H1 (cell line): ENCODE measurements at regions not wholly inside any gene's neighbourhood (a gene's known extent, or its start where the extent isn't known, plus 50 kb on each side); places are given as distances from the start of the nearest gene placed in this dataset.

Source experiments
- CTCF ChIA-PET: fragments of 300-600 bp; sonication (Branson Sonifier 250); formaldehyde crosslinking; loops from one replicate; lab custom pipeline; 2021; ENCODE audit not compliant: partially characterized antibody; lab: Charles Lee
- POLR2A ChIA-PET: fragments of 300-600 bp; sonication (Branson Sonifier 250); formaldehyde crosslinking; loops from one replicate; lab custom pipeline; 2021; ENCODE audit warnings: inconsistent platforms; ENCODE audit not compliant: partially characterized antibody; lab: Charles Lee
- DNase-seq, 2 experiments: peaks; one replicate each; pipeline versions ENCODE4 v3.0.0 to v3.0.0-alpha.2; 2010 to 2022; ENCODE audit warnings: low spot score in 2 of 2, low read depth in 1 of 2, mixed read lengths in 1 of 2
- FAIRE-seq: peaks from 2 replicates; lab custom pipeline; 2011; peaks lifted over from hg19 to GRCh38; lab: Jason Lieb, UNC
- H2AFZ ChIP-seq: 2 replicates; pipeline ENCODE4 v1.8.1; 2012; ENCODE audit warnings: low read length, inconsistent platforms
- H2AK5ac ChIP-seq: 2 replicates; pipeline ENCODE4 v1.6.1; 2013; ENCODE audit warnings: low read depth, low read length
- H2BK120ac ChIP-seq: replicated peaks from 2 replicates; pipeline ENCODE3; 2013; ENCODE audit warnings: low read depth, low read length, inconsistent platforms
- H2BK12ac ChIP-seq: 2 replicates; pipeline ENCODE4 v1.6.1; 2013; ENCODE audit warnings: low read depth, low read length
- H2BK15ac ChIP-seq: 2 replicates; pipeline ENCODE4 v1.6.1; 2013; ENCODE audit warnings: low read length
- H2BK20ac ChIP-seq: 2 replicates; pipeline ENCODE4 v1.6.1; 2013; ENCODE audit warnings: low read length
- H2BK5ac ChIP-seq: 2 replicates; pipeline ENCODE4 v1.6.1; 2013; ENCODE audit warnings: low read depth, low read length
- H3K14ac ChIP-seq: 2 replicates; pipeline ENCODE4 v1.6.1; 2013; ENCODE audit warnings: inconsistent platforms; ENCODE audit not compliant: insufficient read length
- H3K18ac ChIP-seq: 2 replicates; pipeline ENCODE4 v1.6.1; 2013; ENCODE audit warnings: low read length; ENCODE audit errors: extremely low read depth
- H3K23ac ChIP-seq: 2 replicates; pipeline ENCODE4 v1.6.1; 2013; ENCODE audit warnings: inconsistent platforms; ENCODE audit not compliant: insufficient read length
- H3K23me2 ChIP-seq: 2 replicates; pipeline ENCODE4 v1.6.1; 2013; ENCODE audit warnings: low read depth, low read length
- H3K27ac ChIP-seq: 2 replicates; pipeline ENCODE4 v1.6.1; 2011; ENCODE audit warnings: low read depth, low read length, inconsistent platforms
- H3K27me3 ChIP-seq, 4 experiments: replicated peaks in 1 of 4; 1 replicate in 1 of 4; 2 replicates in 3 of 4; pipeline versions ENCODE4 v1.6.1 to v1.8.1; 2011 to 2013; ENCODE audit warnings: low read length in 3 of 4, mild to moderate bottlenecking in 3 of 4, inconsistent platforms in 2 of 4, mixed read lengths in 2 of 4, moderate library complexity in 1 of 4; ENCODE audit not compliant: control insufficient read depth in 3 of 4, insufficient read depth in 3 of 4; ENCODE audit errors: extremely low read depth in 1 of 4
- H3K36me3 ChIP-seq, 4 experiments: 2 replicates each; pipeline versions ENCODE4 v1.6.1 to v1.8.1; 2011 to 2013; ENCODE audit warnings: mild to moderate bottlenecking in 4 of 4, low read length in 3 of 4, moderate library complexity in 2 of 4, control low read depth in 1 of 4, inconsistent platforms in 1 of 4; ENCODE audit not compliant: insufficient read depth in 4 of 4, control insufficient read depth in 2 of 4
- H3K4ac ChIP-seq: replicated peaks from 2 replicates; pipeline ENCODE3; 2013; ENCODE audit warnings: low read length, low read depth, mixed read lengths, inconsistent platforms; ENCODE audit not compliant: insufficient read length
- H3K4me1 ChIP-seq, 4 experiments: replicated peaks in 1 of 4; 1 replicate in 1 of 4; 2 replicates in 3 of 4; pipeline versions ENCODE4 v1.6.1 to v1.8.1; 2011 to 2013; ENCODE audit warnings: low read length in 3 of 4, inconsistent platforms in 2 of 4, mixed read lengths in 1 of 4; ENCODE audit not compliant: insufficient read depth in 4 of 4, control insufficient read depth in 3 of 4
- H3K4me2 ChIP-seq, 2 experiments: 2 replicates each; pipeline versions ENCODE4 v1.6.1 to v1.8.1; 2011 to 2013; ENCODE audit warnings: low read depth in 2 of 2, low read length in 2 of 2, control low read depth in 1 of 2, inconsistent platforms in 1 of 2, mild to moderate bottlenecking in 1 of 2; ENCODE audit not compliant: insufficient read depth in 1 of 2
- H3K4me3 ChIP-seq, 4 experiments: fragments of 200-600, 300-600 bp in 1 of 4; sonication (generic), shearing (Covaris generic), sonication (Bioruptor Twin) in 1 of 4; 2 replicates each; pipeline versions ENCODE4 v1.5.1 to v1.8.1; 2011 to 2016; ENCODE audit warnings: low read length in 4 of 4, low read depth in 3 of 4, control low read depth in 2 of 4, inconsistent platforms in 2 of 4, mild to moderate bottlenecking in 2 of 4, mixed read lengths in 1 of 4, moderate library complexity in 1 of 4; ENCODE audit not compliant: insufficient read depth in 2 of 4; ENCODE audit errors: extremely low read depth in 1 of 4
- H3K56ac ChIP-seq: replicated peaks from 2 replicates; pipeline ENCODE3; 2013; ENCODE audit warnings: low read depth, mild to moderate bottlenecking, mixed read lengths, low read length, inconsistent platforms; ENCODE audit not compliant: insufficient read length
- H3K79me1 ChIP-seq: 2 replicates; pipeline ENCODE4 v1.6.1; 2013; ENCODE audit warnings: low read depth, low read length, control low read depth
- H3K79me2 ChIP-seq, 2 experiments: 2 replicates each; pipeline versions ENCODE4 v1.6.1 to v1.8.1; 2012 to 2013; ENCODE audit warnings: low read length in 2 of 2, mild to moderate bottlenecking in 2 of 2, inconsistent platforms in 1 of 2; ENCODE audit not compliant: insufficient read depth in 2 of 2, control insufficient read depth in 1 of 2
- H3K9ac ChIP-seq, 4 experiments: replicated peaks in 1 of 4; 1 replicate in 1 of 4; 2 replicates in 3 of 4; pipeline versions ENCODE4 v1.6.1 to v1.8.1; 2011 to 2013; ENCODE audit warnings: low read depth in 3 of 4, low read length in 3 of 4, control low read depth in 2 of 4, mild to moderate bottlenecking in 2 of 4, moderate library complexity in 2 of 4, inconsistent platforms in 1 of 4; ENCODE audit errors: extremely low read depth in 1 of 4
- H3K9me3 ChIP-seq, 2 experiments: 2 replicates each; pipeline versions ENCODE4 v1.6.1 to v1.8.1; 2012 to 2013; ENCODE audit warnings: mild to moderate bottlenecking in 2 of 2, moderate library complexity in 2 of 2, control low read depth in 1 of 2, inconsistent platforms in 1 of 2, low read depth in 1 of 2, low read length in 1 of 2, mixed read lengths in 1 of 2; ENCODE audit not compliant: insufficient read depth in 2 of 2
- H4K20me1 ChIP-seq, 2 experiments: replicated peaks in 1 of 2; 2 replicates each; pipeline versions ENCODE3 to v1.8.1; 2011 to 2013; ENCODE audit warnings: inconsistent platforms in 2 of 2, low read length in 2 of 2, mild to moderate bottlenecking in 1 of 2; ENCODE audit not compliant: insufficient read depth in 2 of 2, control insufficient read depth in 1 of 2
- H4K5ac ChIP-seq: 2 replicates; pipeline ENCODE4 v1.6.1; 2013; ENCODE audit warnings: low read length, low read depth, mixed read lengths, inconsistent platforms; ENCODE audit not compliant: insufficient read length
- H4K8ac ChIP-seq: 2 replicates; pipeline ENCODE4 v1.8.0; 2013; ENCODE audit warnings: mild to moderate bottlenecking, moderate library complexity, low read length, inconsistent platforms; ENCODE audit not compliant: insufficient read depth; ENCODE audit errors: extremely low read depth
- H4K91ac ChIP-seq: replicated peaks from 2 replicates; pipeline ENCODE3; 2013; ENCODE audit warnings: low read length, mixed read lengths, inconsistent platforms; ENCODE audit not compliant: insufficient read length
- GABPA ChIP-seq: IDR thresholded peaks from 2 replicates; pipeline ENCODE4 v1.6.1; 2011; ENCODE audit warnings: mild to moderate bottlenecking, low read length, moderate library complexity, borderline replicate concordance; ENCODE audit not compliant: insufficient read depth
- WGBS, 2 experiments: shearing (Covaris generic) in 1 of 2; methylation state at CpG; one replicate each; pipeline versions ENCODE4 v1.1.6 to v1.1.7; 2013 to 2015; ENCODE audit warnings: low lambda C conversion rate in 2 of 2, mixed read lengths in 2 of 2, inconsistent platforms in 1 of 2, low coverage in 1 of 2, missing lambda C conversion rate in 1 of 2; ENCODE audit not compliant: insufficient replicate concordance in 2 of 2, insufficient coverage in 1 of 2, insufficient read length in 1 of 2; ENCODE audit errors: extremely low coverage in 1 of 2, missing lambda C conversion rate in 1 of 2; 5-methylcytosine and 5-hydroxymethylcytosine counted together
- TF ChIP-seq, protein P1 (sequence below), 3 experiments: IDR thresholded peaks; 1 replicate in 2 of 3; 2 replicates in 1 of 3; pipeline versions ENCODE4 v1.5.1 to v1.6.1; 2011; ENCODE audit warnings: low read length in 3 of 3, mild to moderate bottlenecking in 3 of 3, inconsistent platforms in 2 of 3, low read depth in 1 of 3, moderate library complexity in 1 of 3; ENCODE audit not compliant: insufficient read depth in 1 of 3; ENCODE audit errors: control extremely low read depth in 1 of 3

DNA sequence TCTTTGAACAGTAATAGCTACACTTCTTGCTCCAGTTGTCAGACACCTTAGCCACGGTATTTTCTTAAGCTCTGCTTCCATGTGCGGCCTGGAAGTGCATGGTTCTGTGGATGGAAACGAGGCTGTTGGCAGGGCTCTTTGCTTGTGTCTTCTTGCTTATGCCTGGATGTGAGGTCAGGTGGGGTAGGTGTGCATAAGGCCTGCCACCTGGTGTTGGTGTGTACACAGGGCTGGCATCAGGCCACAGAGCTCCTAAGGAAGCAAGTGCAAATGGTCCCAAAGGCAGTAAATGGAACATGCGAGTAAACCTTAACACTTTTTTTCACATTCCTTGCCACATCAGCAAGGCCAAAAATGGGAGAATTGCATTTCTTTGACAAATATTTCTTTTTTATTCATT, 158.1 kb upstream of the GMDS start:
- Histone ChIP-seq H3K23me2 (no peaks in the 10 kb centered on the region), H3K4ac (no peak overlapping the region), H2BK20ac (no peak overlapping the region), H3K4me1 (no peaks in the 10 kb centered on the region), H3K4me2 (no peak overlapping the region), H3K36me3 (no peaks in the 10 kb centered on the region), H4K20me1 (no peaks in the 10 kb centered on the region), H2AFZ (no peak overlapping the region), H3K27ac (no peak overlapping the region), H3K14ac (no peak overlapping the region), H4K5ac (no peak overlapping the region), H3K79me2 (no peaks in the 10 kb centered on the region), H3K4me3 (no peak overlapping the region)
- no peak for DNase-seq
- CTCF ChIA-PET = interaction anchor here (0.6 to 1.7 kb wide), 4 partner anchors 50 to 807 kb away, joined by 3 to 5 read pairs (median 4); no protein-coding TSS in a partner anchor
- no peak for TF ChIP-seq GABPA
- TF ChIP-seq, protein P1, sequence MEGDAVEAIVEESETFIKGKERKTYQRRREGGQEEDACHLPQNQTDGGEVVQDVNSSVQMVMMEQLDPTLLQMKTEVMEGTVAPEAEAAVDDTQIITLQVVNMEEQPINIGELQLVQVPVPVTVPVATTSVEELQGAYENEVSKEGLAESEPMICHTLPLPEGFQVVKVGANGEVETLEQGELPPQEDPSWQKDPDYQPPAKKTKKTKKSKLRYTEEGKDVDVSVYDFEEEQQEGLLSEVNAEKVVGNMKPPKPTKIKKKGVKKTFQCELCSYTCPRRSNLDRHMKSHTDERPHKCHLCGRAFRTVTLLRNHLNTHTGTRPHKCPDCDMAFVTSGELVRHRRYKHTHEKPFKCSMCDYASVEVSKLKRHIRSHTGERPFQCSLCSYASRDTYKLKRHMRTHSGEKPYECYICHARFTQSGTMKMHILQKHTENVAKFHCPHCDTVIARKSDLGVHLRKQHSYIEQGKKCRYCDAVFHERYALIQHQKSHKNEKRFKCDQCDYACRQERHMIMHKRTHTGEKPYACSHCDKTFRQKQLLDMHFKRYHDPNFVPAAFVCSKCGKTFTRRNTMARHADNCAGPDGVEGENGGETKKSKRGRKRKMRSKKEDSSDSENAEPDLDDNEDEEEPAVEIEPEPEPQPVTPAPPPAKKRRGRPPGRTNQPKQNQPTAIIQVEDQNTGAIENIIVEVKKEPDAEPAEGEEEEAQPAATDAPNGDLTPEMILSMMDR (IDR thresholded peaks at IDR 0.05; ENCODE audit: control extremely low read depth in 1 of 3, insufficient read depth in 1 of 3, low read depth in 1 of 3, low read length in 3 of 3) = peak in 1 of 3 experiments; percentile 4; a peak in 1 of 4 replicates
- TF ChIP-seq, all 59 proteins: peak for 1
- no peak overlapping the region for H4K8ac ChIP-seq
- H3K56ac ChIP-seq = no peak overlapping the region
- H3K79me1 ChIP-seq = no peaks in the 10 kb centered on the region
- no peak overlapping the region for H3K9ac ChIP-seq
- H3K18ac ChIP-seq = no peak overlapping the region
- FAIRE-seq = no peak
- no peak overlapping the region for H4K91ac ChIP-seq
- no peak overlapping the region for H3K23ac ChIP-seq
- no peak overlapping the region for H2BK120ac ChIP-seq
- H2BK15ac ChIP-seq = no peak overlapping the region
- H3K9me3 ChIP-seq = no peaks in the 10 kb centered on the region; a peak in 1 of 4 replicates
- POLR2A ChIA-PET = no interaction called here
- WGBS, 2 experiments = 92% methylated on average over 4 of the region's 4 CpGs; no CpG with 5 or more reads in 1 of the 2 experiments
- no peak overlapping the region for H2BK12ac ChIP-seq
- no peak overlapping the region for H2BK5ac ChIP-seq
- no peak overlapping the region for H2AK5ac ChIP-seq
- no peaks in the 10 kb centered on the region for H3K27me3 ChIP-seq
